ENCODE measurements at regions not wholly inside any gene's neighbourhood (a gene's known extent, or its start where the extent isn't known, plus 50 kb on each side); places are given as distances from the start of the nearest gene placed in this dataset.
A peak's percentile ranks its signal among the peaks of the same experiment; 100 is the strongest.

GRCh38 chr21:20592463-20592862 lies 405.7 kb upstream of the NCAM2 start (continued):
- TF ChIP-seq ATF3 (IDR thresholded peaks at IDR 0.05) (no peak), ATF3 (CRISPR knock-in tag; conservative IDR thresholded peaks at IDR 0.05) (no peak), KAT2B (IDR thresholded peaks at IDR 0.05; ENCODE audit: low read depth, low read length) (no peak), PHB2 (IDR thresholded peaks at IDR 0.05; ENCODE audit: low read depth) (no peak), ZNF121 (CRISPR knock-in tag; conservative IDR thresholded peaks at IDR 0.05) (no peak), MEF2D (tag; conservative IDR thresholded peaks at IDR 0.05; ENCODE audit: low read depth) (no peak), CCNT2 (IDR thresholded peaks at IDR 0.05; ENCODE audit: borderline replicate concordance, extremely low read depth, insufficient read length, low read depth, low read length) (no peak), ARID1B (IDR thresholded peaks at IDR 0.05) (peak; percentile 39; the same call in 1 of the 2 replicates), SMAD2 (IDR thresholded peaks at IDR 0.05; ENCODE audit: low read depth, low read length) (no peak), HDAC6 (IDR thresholded peaks at IDR 0.05; ENCODE audit: low read depth, low read length) (no peak), SP2 (IDR thresholded peaks at IDR 0.05; ENCODE audit: extremely low read depth, low read depth, low read length, poor library complexity, severe bottlenecking) (no peak), DEAF1 (CRISPR knock-in tag; IDR thresholded peaks at IDR 0.05) (no peak), SAP30 (IDR thresholded peaks at IDR 0.05; ENCODE audit: borderline replicate concordance, insufficient read depth, low read depth, low read length, poor library complexity, severe bottlenecking) (no peak), MITF (IDR thresholded peaks at IDR 0.05) (no peak), MAFF (IDR thresholded peaks at IDR 0.05; ENCODE audit: low read length) (no peak), HBP1 (CRISPR knock-in tag; IDR thresholded peaks at IDR 0.05) (no peak), ZKSCAN1 (IDR thresholded peaks at IDR 0.05; ENCODE audit: low read depth, low read length) (no peak), POLR3A (IDR thresholded peaks at IDR 0.05; ENCODE audit: borderline replicate concordance, extremely low read depth, insufficient read depth, insufficient read length) (no peak), ZNF507 (tag; conservative IDR thresholded peaks at IDR 0.05) (no peak), ZNF239 (CRISPR knock-in tag; IDR thresholded peaks at IDR 0.05) (no peak), LCOR (CRISPR knock-in tag; IDR thresholded peaks at IDR 0.05) (no peak), GMEB1 (CRISPR knock-in tag; IDR thresholded peaks at IDR 0.05) (no peak), CGGBP1 (CRISPR knock-in tag; IDR thresholded peaks at IDR 0.05) (no peak)

Data from K562 (cell line).